DND-41 (cell line): ENCODE measurements at regions not wholly inside any gene's neighbourhood (a gene's known extent, or its start where the extent isn't known, plus 50 kb on each side); places are given as distances from the start of the nearest gene placed in this dataset.

Experiments used
- CTCF ChIP-seq: IDR thresholded peaks from 2 replicates; pipeline ENCODE4 v1.5.1; 2012; ENCODE audit warnings: borderline replicate concordance, low read length, moderate library complexity, mild to moderate bottlenecking; ENCODE audit not compliant: poor library complexity, severe bottlenecking; ENCODE audit errors: extremely low read depth
- EZH2 ChIP-seq: IDR thresholded peaks from 3 replicates; pipeline ENCODE4 v1.6.1; 2012; ENCODE audit warnings: borderline replicate concordance, low read depth, mild to moderate bottlenecking, moderate library complexity, low read length, inconsistent platforms; ENCODE audit not compliant: severe bottlenecking

GRCh38 chr9:14424983-14425382, 111.0 kb upstream of the NFIB start:
- TF ChIP-seq CTCF = no peak
- no peak for TF ChIP-seq EZH2
